ENCODE measurements at regions not wholly inside any gene's neighbourhood (a gene's known extent, or its start where the extent isn't known, plus 50 kb on each side); places are given as distances from the start of the nearest gene placed in this dataset.

DNA sequence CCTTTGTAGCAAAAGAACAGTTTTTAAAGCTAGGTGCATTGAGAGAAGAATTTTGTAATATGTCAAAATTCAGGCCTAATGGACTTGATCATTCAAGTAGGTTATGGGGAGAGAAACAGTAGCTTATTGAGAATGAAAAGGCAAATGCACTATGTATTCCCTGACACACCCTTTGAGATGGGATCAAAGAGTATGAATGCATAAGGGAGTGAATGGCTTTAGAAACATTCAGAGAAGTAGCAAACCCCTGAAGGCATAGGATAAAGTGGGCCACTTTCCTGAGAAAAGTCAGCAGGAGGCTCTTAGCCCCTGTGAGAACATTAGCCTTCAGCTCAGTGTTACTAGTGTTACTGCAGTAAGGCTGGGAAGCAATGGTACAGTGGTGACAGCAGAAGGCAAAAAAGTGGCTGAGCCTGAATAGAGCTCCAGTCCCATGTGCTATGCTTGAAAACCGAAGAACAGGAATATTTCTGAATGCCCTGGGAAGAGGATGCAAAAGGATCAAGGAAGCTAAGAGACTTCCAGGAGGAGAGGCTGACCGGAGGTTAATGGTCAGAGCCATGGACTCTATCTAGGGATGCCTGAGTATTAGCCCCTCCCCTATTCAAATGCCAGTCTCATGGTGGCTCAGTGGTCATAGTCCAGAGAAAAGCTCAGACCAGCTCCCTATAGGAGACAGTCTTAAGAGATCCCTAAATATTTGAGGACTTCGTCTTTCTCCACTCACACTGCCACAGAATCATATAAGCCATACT lies 218.2 kb upstream of the SGO1 start:
- TF ChIP-seq, protein P1, sequence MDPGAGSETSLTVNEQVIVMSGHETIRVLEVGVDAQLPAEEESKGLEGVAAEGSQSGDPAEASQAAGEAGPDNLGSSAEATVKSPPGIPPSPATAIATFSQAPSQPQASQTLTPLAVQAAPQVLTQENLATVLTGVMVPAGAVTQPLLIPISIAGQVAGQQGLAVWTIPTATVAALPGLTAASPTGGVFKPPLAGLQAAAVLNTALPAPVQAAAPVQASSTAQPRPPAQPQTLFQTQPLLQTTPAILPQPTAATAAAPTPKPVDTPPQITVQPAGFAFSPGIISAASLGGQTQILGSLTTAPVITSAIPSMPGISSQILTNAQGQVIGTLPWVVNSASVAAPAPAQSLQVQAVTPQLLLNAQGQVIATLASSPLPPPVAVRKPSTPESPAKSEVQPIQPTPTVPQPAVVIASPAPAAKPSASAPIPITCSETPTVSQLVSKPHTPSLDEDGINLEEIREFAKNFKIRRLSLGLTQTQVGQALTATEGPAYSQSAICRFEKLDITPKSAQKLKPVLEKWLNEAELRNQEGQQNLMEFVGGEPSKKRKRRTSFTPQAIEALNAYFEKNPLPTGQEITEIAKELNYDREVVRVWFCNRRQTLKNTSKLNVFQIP (CRISPR knock-in tag; IDR thresholded peaks at IDR 0.05; ENCODE audit: borderline replicate concordance, low read depth), result no peak
- no peak for TF ChIP-seq ZFP30 (CRISPR knock-in tag; IDR thresholded peaks at IDR 0.05)
- TF ChIP-seq TOX (CRISPR knock-in tag; IDR thresholded peaks at IDR 0.05; ENCODE audit: borderline replicate concordance), result no peak
- no peak for TF ChIP-seq PATZ1 (CRISPR knock-in tag; IDR thresholded peaks at IDR 0.05; ENCODE audit: borderline replicate concordance)
- TF ChIP-seq ZNF8 (CRISPR knock-in tag; IDR thresholded peaks at IDR 0.05), result no peak
- no peak for TF ChIP-seq CREB5 (CRISPR knock-in tag; IDR thresholded peaks at IDR 0.05; ENCODE audit: low read depth)
- TF ChIP-seq ISL1 (CRISPR knock-in tag; IDR thresholded peaks at IDR 0.05), result no peak
- TF ChIP-seq OSR1 (CRISPR knock-in tag; IDR thresholded peaks at IDR 0.05), result no peak

Measured in SK-N-SH treated with all-trans-retinoic acid at 6 μM for 48 hours (cell line).